ENCODE measurements at regions not wholly inside any gene's neighbourhood (a gene's known extent, or its start where the extent isn't known, plus 50 kb on each side); places are given as distances from the start of the nearest gene placed in this dataset.

- Histone ChIP-seq H3K4me2 (no peak overlapping the region), H3K4me1 (ENCODE audit: insufficient read depth) (peaks cover 10% of the 10 kb centered on the region; the same call in 1 of the 2 replicates), H3K9me2 (ENCODE audit: insufficient read depth) (no peaks in the 10 kb centered on the region), H3K4me3 (no peak overlapping the region), H2AFZ (no peak overlapping the region), H3F3A (replicated peaks; ENCODE audit: low read depth) (no peaks in the 10 kb centered on the region), H4K20me1 (replicated peaks; ENCODE audit: insufficient read depth) (no peaks in the 10 kb centered on the region), H3K27ac (ENCODE audit: low read depth) (no peak overlapping the region), H3K36me3 (ENCODE audit: insufficient read depth) (no peaks in the 10 kb centered on the region), H3K27me3 (ENCODE audit: insufficient read depth) (no peaks in the 10 kb centered on the region), H3K79me2 (replicated peaks; ENCODE audit: insufficient read depth) (no peaks in the 10 kb centered on the region)
- no peak overlapping the region for H3K4me3 Mint-ChIP-seq
- no peaks in the 10 kb centered on the region for H3K9me3 Mint-ChIP-seq
- ATAC-seq = no peak
- H3K27ac Mint-ChIP-seq = no peak overlapping the region
- peaks cover 3% of the 10 kb centered on the region for H3K27me3 Mint-ChIP-seq (ENCODE audit: insufficient read depth, low read depth, poor library complexity)
- TF ChIP-seq ZNF331 (CRISPR knock-in tag; IDR thresholded peaks at IDR 0.05; ENCODE audit: low read depth) = no peak
- TF ChIP-seq ZNF462 (CRISPR knock-in tag; IDR thresholded peaks at IDR 0.05) = no peak
- no peak for TF ChIP-seq REST (IDR thresholded peaks at IDR 0.05; ENCODE audit: unreplicated experiment)
- TF ChIP-seq CTCF (conservative IDR thresholded peaks at IDR 0.05; ENCODE audit: low read depth in 2 of 2) = no peak
- DNase-seq (ENCODE audit: low spot score) = no peak
- peaks cover 17% of the 10 kb centered on the region for H3K4me1 Mint-ChIP-seq
- no peaks in the 10 kb centered on the region for H3K36me3 Mint-ChIP-seq (ENCODE audit: low read depth)
Measured at GRCh38 chr13:40404407-40404806, 262.0 kb downstream of the FOXO1 start.

All from GM23338 (cell line).